HG03066 (cell line): ENCODE measurements at regions not wholly inside any gene's neighbourhood (a gene's known extent, or its start where the extent isn't known, plus 50 kb on each side); places are given as distances from the start of the nearest gene placed in this dataset.
"Not testable (repeated sequence)": the region's sequence is repeated elsewhere in the genome, so short reads cannot be mapped to it uniquely, and the experiment has no call there.

Experiments used
- ATAC-seq: cut with Tn5 transposase; IDR thresholded peaks from one replicate; pipeline ENCODE4 v1.9.1; 2021; ENCODE audit warnings: low read depth; ENCODE audit not compliant: unreplicated experiment

DNA sequence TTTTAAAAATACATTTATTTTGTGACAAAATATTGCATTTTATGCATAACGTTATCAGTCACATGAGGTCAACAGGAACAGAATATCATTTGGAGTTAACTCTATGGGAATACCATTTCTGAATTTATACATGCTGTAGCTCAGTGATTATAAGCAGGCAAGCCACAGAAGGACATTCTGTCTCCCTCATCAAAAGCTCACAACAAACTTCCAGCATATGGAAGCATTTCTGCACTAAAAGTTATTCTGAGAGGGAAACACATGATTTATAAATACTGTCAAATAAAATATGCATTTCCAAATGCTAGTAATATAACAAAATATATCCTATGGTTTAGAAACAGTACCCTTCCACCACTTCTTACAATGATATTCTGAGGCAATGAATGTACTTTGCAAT, 854.1 kb upstream of the B3GALT2 start:
- ATAC-seq = no peak

DNA sequence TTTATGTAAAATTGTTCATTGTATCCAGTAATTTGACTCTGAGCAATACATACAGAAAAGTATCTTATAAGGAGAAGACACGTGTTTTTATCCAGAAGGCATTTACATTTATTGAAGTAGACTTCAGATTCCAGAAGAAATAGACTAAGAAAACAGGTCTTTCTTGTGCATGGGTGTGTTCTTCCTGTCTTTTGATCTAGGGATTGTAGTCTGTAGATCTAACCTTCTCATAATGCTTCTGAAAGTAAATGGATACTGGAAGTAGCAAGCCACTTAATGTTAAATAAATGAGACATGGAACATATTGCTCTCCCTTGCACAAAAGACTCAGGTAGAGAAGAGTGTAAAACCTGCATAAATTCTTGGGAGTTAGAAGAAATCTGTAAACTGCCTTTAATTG, 853.2 kb upstream of the B3GALT2 start:
- ATAC-seq = no peak

DNA sequence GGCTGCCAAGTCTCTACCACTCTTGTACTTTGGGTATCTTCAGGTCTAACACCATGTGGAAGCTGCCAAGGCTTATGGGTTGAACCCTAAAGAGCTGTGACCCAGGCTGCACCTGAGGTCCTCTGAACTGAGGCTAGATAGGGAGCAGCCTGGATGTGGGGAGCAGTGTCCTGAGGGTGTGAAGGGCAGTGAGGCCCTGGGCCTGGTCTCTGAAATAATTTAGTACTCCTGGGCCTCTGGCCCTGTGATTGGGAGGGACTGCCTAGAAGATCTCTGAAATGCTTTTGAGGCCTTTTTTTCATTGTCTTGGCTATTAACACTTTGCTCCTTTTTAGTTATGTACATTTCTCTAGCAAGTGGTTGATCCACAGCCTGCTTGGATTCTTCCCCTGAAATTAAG, 847.2 kb upstream of the B3GALT2 start:
- ATAC-seq = no peak

DNA sequence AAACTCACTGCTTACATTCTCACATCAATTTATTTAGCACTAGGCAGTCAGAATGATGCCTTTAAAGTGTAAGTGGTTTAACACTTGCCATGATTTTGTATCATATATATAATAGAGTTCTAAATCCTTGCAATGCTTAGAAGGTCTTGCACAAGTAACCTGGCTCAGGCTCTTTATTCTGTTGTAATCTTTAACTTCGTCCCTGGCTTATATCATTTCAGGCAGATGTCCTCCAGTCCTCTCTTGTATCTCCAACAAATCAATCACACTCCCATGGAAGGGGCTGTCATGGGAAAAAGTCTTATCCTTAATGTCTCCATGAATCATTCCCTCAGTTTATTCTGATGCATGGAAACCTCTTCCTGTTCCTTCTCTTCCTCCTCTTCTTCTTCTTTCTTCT, 841.6 kb upstream of the B3GALT2 start:
- no peak for ATAC-seq

DNA sequence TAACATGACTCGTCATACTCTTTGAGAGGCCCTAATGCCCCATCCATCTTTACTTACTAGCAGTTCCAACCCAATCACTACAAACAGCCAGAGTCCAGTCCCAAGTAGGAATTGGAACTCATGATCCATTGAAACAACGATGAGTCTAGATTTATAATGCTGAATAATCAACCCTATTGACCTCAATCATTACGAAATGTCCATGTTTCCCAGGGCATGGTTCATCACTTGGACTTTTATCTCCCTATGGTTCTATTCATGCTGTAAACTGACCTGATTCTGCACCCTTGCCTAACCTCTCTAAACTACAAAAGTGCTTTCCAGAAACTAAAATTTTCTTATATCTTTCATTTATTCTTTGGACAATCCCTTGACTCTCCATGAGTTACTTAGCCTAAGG, 840.0 kb upstream of the B3GALT2 start:
- ATAC-seq = no peak

DNA sequence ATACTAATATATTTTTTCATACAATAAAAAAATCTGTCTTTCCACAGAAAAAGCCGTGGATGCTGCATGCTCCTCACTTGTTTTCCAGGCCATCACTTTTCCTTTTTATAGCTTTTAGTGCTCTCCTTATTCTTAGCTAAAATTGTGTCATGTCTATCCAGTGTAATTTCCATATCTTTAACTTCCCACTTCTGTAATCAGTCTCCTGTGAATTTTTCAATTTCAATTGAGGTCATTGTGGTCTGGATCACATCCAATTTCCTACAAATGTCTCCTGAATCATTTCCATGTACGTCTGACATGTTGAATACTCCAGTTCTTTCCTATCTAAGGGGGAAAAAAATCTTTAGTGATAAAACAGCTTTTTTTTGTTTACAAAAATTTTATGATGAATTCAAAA, 838.2 kb upstream of the B3GALT2 start:
- ATAC-seq = no peak

DNA sequence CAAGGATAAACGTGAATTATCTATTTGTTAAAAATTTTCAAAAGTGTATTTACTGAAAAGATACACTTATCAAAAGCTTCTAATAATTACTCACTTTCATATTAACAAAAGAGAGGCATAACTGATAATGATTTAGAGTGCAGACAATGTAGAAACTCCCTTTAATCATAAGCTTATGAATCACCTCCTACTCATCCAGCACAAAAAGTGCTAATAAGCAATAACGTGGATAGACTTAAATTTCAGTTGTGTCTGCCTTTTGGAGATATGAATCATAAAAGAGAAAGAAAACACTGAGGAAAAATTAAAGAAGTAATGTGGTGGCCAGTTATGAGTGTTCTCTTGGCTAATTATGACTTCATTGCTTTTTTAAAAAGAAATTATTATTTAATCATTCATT, 827.6 kb upstream of the B3GALT2 start:
- no peak for ATAC-seq

DNA sequence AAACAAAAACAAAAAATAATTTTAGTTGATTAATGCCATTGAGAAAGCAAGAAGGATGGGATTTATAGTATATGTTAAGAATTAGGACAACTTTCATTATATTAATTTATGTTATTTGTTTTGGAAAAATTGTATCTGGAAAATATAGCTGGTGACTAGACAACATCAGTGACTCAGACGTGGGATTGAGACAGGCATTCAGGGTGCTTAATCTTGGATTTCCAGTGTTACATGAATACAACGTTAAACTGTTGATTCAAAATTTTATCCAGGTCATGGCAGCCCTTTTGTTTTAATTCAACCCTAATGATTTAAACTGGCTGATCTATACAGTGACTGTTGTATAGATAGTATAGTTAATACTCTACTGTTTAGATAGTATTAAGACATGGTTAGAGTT, 827.1 kb upstream of the B3GALT2 start:
- ATAC-seq = no peak

DNA sequence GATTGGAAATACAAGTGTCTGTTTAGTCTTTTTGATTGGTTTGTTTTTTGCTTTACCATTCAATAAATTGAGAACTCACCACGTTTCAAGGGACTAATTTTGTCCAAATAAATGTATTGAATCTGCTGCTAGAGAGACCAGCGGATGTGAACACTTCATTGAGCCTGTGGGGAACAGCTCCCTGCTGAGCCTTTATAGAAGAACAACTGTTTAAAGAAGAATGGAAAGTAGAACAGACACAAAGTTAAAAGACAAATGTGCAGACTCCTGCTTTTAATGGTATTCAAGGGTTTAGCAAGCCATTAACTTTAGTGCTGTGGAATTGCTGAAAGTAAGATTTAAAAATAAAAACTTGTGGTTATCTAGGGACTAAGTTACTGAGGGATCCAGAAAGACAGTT, 817.7 kb upstream of the B3GALT2 start:
- no peak for ATAC-seq

DNA sequence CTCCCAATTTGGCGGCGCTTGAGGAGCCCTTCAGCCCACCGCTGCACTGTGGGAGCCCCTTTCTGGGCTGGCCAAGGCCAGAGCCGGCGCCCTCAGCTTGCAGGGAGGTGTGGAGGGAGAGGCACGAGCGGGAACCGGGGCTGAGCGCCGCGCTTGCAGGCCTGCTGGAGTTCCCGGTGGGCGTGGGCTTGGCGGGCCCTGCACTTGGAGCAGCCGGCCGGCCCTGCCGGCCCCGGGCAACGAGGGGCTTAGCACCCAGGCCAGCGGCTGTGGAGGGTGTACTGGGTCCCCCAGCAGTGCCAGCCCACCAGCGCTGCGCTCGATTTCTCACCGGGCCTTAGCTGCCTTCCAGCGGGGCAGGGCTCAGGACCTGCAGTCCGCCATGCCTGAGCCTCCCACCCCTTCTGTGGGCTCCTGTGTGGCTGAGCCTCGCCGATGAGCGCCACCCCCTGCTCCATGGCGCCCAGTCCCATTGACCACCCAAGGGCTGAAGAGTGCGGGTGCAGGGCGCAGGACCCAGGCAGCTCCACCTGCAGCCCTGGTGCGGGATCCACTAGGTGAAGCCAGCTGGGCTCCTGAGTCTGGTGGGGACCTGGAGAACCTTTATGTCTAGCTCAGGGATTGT, 815.4 kb upstream of the B3GALT2 start:
- not testable (repeated sequence) for ATAC-seq

DNA sequence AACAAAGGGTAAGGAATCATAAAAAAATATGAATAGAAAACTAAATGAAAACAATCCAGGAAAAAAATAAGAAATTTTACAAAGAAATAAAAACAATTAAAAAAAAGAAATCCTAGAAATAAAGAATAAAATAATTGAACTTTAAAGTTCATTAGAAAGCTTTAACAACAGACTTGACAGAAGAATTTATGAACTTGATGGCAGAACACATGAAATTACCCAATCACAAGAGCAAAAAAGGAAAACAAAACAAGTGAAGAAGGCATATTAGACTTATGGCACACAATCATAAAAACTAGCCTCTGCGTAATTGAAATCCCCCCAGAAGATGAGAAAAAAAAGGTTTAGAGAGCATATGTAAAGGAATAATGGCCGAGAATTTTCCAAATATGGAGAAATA, 802.5 kb upstream of the B3GALT2 start:
- ATAC-seq = no peak

DNA sequence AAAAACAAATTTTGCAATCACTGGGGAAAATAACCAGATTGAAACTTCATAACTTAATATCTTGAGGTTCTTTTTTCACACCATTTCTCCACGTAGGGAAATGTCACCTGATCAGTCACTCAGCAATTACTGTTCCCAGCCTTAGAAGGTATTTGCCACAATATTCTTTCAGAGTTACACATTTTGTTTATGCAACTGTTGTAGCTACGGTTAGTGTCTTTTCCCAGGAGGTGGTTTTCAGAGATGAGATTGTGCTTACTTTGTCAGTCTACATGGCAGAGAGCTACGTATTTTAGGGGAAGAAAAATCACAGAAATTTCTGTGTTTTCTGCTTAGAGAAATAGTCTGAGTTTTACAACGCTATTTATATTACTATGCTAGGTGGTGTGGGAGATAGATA, 792.8 kb upstream of the B3GALT2 start:
- no peak for ATAC-seq

DNA sequence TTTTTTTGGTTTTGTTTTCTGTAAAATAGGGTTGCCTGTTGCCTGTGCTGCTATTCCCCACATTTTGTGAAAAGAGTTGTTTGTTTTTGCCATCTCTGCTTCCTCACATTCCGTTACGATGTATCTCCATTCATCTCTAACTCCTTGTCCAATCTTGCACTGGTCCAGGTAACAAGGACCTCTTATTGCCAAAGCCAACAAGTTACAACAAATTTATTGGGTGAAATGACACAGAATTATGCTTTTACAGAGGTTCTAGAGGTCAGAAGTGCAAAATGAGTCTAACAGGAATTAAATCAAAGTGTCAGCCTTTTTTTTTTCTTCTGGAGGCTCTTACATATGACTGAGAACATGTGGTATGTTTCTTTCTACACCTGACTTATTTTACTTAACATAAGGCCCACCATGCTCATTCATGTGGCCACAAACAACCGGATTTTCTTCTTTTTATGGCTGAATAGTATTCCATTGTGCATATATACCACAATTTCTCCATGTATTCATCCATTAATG, 787.9 kb upstream of the B3GALT2 start:
- ATAC-seq = no peak

DNA sequence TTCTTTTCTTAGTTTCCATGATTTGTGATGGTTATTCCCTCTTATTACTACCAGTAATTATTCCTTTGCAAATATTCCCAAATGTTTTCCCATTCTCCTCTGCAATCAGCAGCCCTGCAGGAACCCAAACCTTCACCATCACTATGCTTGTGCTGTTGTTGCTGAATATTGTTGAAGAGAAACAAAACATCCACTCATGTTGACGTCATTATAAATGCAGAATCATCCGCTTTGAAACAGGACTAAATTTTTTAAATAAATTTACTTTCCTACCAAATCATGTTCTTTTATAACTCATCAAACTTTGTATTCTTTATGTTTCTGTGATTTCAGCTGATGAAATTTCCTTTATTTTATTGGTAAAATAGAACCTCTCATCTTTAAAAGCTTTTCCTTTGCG, 787.0 kb upstream of the B3GALT2 start:
- ATAC-seq = no peak

DNA sequence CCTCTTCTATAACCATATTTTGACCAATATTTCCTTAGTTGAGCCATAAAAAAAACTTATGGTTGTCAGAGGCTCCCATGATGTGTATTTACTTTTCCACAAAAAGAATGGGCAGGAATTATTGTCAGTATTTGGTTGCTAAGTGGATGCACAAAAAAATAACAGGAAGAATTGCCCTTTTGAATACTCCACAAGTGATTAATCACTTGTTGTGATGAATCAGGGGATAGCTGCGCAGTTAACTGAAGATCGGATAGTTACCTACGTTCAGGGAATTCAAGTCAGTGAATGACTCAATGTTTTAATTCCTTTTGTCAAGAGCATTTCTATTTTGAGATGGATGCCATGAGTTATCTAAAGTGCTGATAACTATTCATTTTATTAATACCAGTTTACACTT, 785.2 kb upstream of the B3GALT2 start:
- no peak for ATAC-seq

DNA sequence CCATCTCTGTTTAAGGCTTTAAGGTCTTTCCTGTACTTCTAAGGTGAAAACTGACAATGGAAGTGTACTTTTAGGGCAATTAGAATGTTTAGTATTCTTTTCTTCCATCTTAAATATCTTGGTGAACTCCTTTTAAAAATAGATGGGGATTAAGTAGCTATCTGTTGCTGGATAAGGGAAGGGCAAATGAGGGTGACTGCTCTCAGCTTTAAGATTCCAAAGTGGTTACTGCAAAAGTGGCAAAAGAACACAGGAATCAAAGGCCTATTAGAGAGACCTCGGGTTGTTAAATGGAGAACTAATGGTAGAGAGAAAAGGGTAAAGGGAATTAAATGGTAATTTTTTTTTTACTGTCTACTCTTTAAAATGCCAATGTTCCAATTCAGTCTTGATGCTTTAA, 774.1 kb upstream of the B3GALT2 start:
- ATAC-seq = no peak

DNA sequence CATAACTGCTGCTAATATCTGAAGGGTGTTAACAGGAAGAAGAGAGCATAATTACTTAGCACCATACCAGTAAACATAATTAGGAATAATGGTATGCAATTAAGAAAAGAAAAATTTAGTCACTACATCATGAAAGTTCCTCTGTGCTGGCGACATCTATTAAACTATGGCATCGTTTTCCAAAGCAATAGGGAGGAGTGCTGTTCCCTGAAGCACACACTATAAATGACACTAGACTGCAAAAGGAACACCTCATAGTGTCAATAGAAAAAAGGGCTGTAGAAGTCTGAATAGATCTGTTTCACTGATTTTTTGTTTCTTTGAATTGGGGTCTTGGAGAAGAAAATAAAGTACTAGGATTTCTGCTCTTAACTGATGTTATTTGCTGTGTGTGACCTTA, 773.6 kb upstream of the B3GALT2 start:
- ATAC-seq = no peak

DNA sequence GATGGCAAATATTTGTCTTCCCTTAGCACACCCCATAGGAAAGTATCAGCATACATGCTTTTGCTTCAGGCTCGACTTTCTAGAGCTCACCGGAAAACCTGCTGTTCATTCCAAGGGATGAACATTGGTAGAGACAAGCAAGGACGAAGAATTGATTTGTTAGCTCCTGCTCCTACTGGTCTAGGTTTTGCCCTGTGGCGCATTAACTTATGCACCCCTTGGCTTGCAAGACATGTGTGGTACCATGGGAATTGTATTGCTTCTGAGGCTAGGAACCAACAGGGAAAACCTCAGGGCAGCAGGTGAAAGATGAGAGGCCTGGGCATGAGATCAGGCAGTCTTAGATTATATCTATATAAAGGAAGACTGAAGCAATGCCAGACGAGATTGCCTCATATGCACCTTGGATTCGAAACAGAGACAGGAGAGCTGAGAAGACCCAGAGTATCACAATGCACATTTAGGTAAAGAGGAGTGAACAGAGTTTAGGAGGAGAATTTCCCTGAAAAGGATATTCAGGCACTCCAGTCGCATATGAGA, 771.2 kb upstream of the B3GALT2 start:
- no peak for ATAC-seq

DNA sequence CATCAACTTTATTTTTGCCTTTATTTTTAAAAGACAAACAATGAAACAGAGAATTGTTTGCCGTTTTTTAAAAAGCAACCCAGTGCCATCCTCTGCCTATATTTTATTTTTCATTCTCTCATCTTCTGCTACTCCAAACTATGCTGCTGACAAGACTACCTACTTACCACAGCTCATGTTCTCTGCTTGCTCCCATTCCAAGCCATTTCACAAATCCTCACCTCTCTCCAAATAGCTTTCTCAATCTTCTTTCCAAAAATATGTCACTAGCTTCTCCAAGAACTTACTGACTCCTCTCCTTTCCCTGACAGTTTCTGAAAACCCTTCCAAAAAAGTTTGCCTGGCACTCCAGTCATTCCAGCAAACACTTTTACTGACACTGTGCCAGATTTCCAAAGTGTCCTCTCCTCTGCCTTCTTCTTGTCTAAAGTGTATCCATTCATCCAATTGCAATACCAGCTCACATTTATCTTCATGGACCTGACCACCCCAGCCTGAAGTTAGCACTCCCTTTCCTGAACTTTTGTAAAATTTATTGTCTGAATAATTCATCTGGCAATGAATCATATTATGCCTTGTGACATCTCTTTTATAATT, 766.5 kb upstream of the B3GALT2 start:
- no peak for ATAC-seq

DNA sequence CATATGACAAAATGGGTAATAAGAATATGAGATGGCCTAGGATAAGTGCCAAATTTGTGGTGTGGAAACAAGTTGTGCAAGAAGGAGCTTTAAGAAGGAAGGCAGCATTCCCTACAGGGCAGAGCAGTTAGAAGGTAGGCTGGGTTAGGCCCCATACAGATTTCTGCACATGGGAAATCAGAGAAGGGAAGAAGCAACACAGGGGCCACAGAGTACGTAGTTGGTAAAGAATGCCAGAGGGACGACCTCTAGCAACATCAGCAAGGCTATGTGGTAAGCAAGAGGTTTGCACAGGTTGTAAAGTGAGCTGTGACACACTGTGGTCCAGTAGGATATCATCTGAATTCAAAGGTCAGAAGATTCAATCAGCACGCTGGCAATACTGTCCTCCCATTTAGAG, 765.6 kb upstream of the B3GALT2 start:
- no peak for ATAC-seq

DNA sequence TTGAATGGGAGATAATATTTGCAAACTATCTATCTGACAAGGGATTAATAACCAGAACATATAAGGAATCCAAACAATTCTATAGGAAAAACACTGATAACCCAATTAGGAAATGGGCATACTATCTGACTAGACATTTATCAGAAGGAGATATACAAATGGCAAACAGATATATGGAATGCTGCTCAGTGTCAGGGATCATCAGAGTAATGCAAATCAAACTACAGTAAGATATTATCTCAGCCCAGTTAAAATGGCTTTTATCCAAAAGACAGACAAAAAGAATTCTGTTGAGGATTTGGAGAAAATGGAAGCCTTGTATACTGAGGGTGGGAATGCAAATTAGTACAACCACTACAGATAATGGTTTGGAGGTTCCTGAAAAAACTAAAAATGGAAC, 758.0 kb upstream of the B3GALT2 start:
- ATAC-seq = no peak

DNA sequence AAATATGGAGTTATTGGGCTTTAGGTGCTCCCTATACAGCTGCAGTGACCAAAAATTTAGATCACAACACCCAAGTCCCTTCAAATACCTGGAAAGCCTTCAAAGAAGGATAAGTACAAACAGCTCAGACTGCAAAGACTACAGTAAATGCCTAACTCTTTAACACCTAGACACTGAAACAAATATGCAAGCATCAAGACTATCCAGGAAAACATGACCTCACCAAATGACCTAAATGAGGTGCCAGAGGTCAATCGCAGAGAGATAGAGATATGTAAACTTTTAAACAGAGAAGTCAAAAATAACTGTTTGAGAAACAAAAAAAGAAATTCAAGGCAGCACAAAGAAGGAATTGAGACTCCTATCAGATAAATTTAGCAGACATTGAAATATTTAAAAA, 753.8 kb upstream of the B3GALT2 start:
- ATAC-seq = no peak
